K562 (cell line): ENCODE measurements at regions not wholly inside any gene's neighbourhood (a gene's known extent, or its start where the extent isn't known, plus 50 kb on each side); places are given as distances from the start of the nearest gene placed in this dataset.

Experiments
- ATAC-seq: fragments of 200-7000 bp; cut with Tn5 transposase; 3 replicates; pipeline ENCODE4 v1.9.1; 2020; ENCODE audit warnings: moderate library complexity
- BruUV-seq: library from RNA; stranded (reverse); fragments of 400-500 nt; replicated peaks from 2 replicates; lab custom pipeline; 2021; lab: Mats Ljungman, UMichigan
- CTCF ChIA-PET: fragments of 300-600 bp; formaldehyde crosslinking; extraction: SDS; loops from one replicate; lab custom pipeline; 2021; ENCODE audit warnings: low intra/inter-chr PET ratio; lab: Yijun Ruan, JAX
- POLR2A ChIA-PET: fragments of 300-600, 350-650 bp; sonication (Branson Sonifier 250); formaldehyde crosslinking; extraction: SDS; loops from one replicate; lab custom pipeline; 2021; ENCODE audit warnings: antibody characterized with exemption, inconsistent platforms; lab: Yijun Ruan, JAX
- DNase-seq, 4 experiments: peaks; one replicate each; pipeline versions ENCODE4 v3.0.0 to v3.0.0-alpha.2; 2011 to 2018; ENCODE audit warnings: low spot score in 3 of 4, mixed read lengths in 3 of 4; ENCODE audit errors: extremely low read depth in 1 of 4
- FAIRE-seq: peaks from 2 replicates; lab custom pipeline; 2011; peaks lifted over from hg19 to GRCh38; lab: Jason Lieb, UNC
- H2AFZ ChIP-seq: 2 replicates; pipeline ENCODE4 v1.6.0; 2011; ENCODE audit warnings: low read depth, low read length, control low read depth, inconsistent platforms
- H3K27ac ChIP-seq: fragments of 200-600 bp; 3 replicates; pipeline ENCODE4 v1.8.0; 2011; ENCODE audit warnings: low read depth, mild to moderate bottlenecking, control low read depth, inconsistent platforms, low read length, moderate library complexity, mixed read lengths; ENCODE audit errors: extremely low read depth
- H3K27me3 ChIP-seq, 2 experiments: fragments of 300-600 bp in 1 of 2; 2 replicates in 1 of 2; 3 replicates in 1 of 2; pipeline versions ENCODE4 v1.6.0 to v1.8.0; 2011; ENCODE audit warnings: inconsistent platforms in 2 of 2, low read length in 2 of 2, mild to moderate bottlenecking in 1 of 2, mixed read lengths in 1 of 2, moderate library complexity in 1 of 2; ENCODE audit not compliant: control insufficient read depth in 2 of 2, insufficient read depth in 2 of 2
- H3K36me3 ChIP-seq: fragments of 300-600 bp; 3 replicates; pipeline ENCODE4 v1.8.0; 2011; ENCODE audit warnings: mild to moderate bottlenecking, low read length, inconsistent platforms; ENCODE audit not compliant: control insufficient read depth, insufficient read depth
- H3K4me1 ChIP-seq, 2 experiments: fragments of 200-600 bp in 1 of 2; replicated peaks in 1 of 2; 2 replicates in 1 of 2; 3 replicates in 1 of 2; pipeline versions ENCODE4 v1.5.1 to v1.8.0; 2011; ENCODE audit warnings: inconsistent platforms in 2 of 2, low read length in 2 of 2, mild to moderate bottlenecking in 1 of 2, mixed read lengths in 1 of 2, moderate library complexity in 1 of 2; ENCODE audit not compliant: control insufficient read depth in 2 of 2, insufficient read depth in 2 of 2
- H3K4me2 ChIP-seq: 2 replicates; pipeline ENCODE4 v1.6.1; 2011; ENCODE audit warnings: low read length, control low read depth, inconsistent platforms, mixed read lengths; ENCODE audit not compliant: insufficient read depth
- H3K4me3 ChIP-seq: fragments of 200-600 bp; sonication (generic), shearing (Covaris generic); 2 replicates; pipeline ENCODE4 v1.5.1; 2016; ENCODE audit warnings: control low read depth, inconsistent platforms
- H3K79me2 ChIP-seq: fragments of 200-600 bp; 3 replicates; pipeline ENCODE4 v1.8.0; 2011; ENCODE audit warnings: low read length, inconsistent platforms; ENCODE audit not compliant: control insufficient read depth, insufficient read depth
- H3K9ac ChIP-seq, 2 experiments: 2 replicates each; pipeline versions ENCODE4 v1.6.0 to v1.6.1; 2011; ENCODE audit warnings: low read depth in 2 of 2, low read length in 2 of 2, control low read depth in 1 of 2, inconsistent platforms in 1 of 2, mild to moderate bottlenecking in 1 of 2, mixed read lengths in 1 of 2; ENCODE audit not compliant: insufficient read depth in 1 of 2
- H3K9me1 ChIP-seq: one replicate; pipeline ENCODE4 v1.6.0; 2011; ENCODE audit warnings: inconsistent platforms, mild to moderate bottlenecking, low read length, moderate library complexity; ENCODE audit not compliant: control insufficient read depth, insufficient read depth
- H3K9me3 ChIP-seq: replicated peaks from 2 replicates; pipeline ENCODE4 v1.5.1; 2011; ENCODE audit warnings: low read depth, low read length, inconsistent platforms; ENCODE audit not compliant: control insufficient read depth, insufficient read depth
- H4K20me1 ChIP-seq: replicated peaks from 2 replicates; pipeline ENCODE4 v1.6.1; 2011; ENCODE audit warnings: low read length, inconsistent platforms, mixed read lengths; ENCODE audit not compliant: control insufficient read depth, insufficient read depth
- ATF6 ChIP-seq: sonication (generic); formaldehyde crosslinking; IDR thresholded peaks from 2 replicates; pipeline ENCODE4 v1.4.0; 2020; ENCODE audit warnings: mild to moderate bottlenecking, missing genetic modification reagents
- BCOR ChIP-seq: fragments of 450-650 bp; IDR thresholded peaks from 2 replicates; pipeline ENCODE4 v1.6.1; 2016
- BHLHE40 ChIP-seq: IDR thresholded peaks from 2 replicates; pipeline ENCODE4 v1.6.1; 2011; ENCODE audit warnings: low read length, improper control_type of control experiment
- BMI1 ChIP-seq: fragments of 150-350 bp; IDR thresholded peaks from 2 replicates; pipeline ENCODE4 v1.6.1; 2014; ENCODE audit warnings: low read length
- EHMT2 ChIP-seq: fragments of 450-650 bp; IDR thresholded peaks from 2 replicates; pipeline ENCODE4 v1.6.1; 2018; ENCODE audit warnings: antibody characterized with exemption
- ERF ChIP-seq: fragments of 450-650 bp; formaldehyde crosslinking; IDR thresholded peaks from 2 replicates; pipeline ENCODE4 v1.4.0; 2020; ENCODE audit warnings: mild to moderate bottlenecking, mixed read lengths
- KLF6 ChIP-seq: fragments of 250-450 bp; sonication (Bioruptor Pico); IDR thresholded peaks from 2 replicates; pipeline ENCODE4 v1.4.0; 2020; ENCODE audit warnings: mild to moderate bottlenecking, moderate library complexity, borderline replicate concordance
- NFXL1 ChIP-seq: fragments of 450-650 bp; formaldehyde crosslinking; IDR thresholded peaks from 2 replicates; pipeline ENCODE4 v1.4.0; 2021; ENCODE audit warnings: mild to moderate bottlenecking
- POLR2A ChIP-seq: fragments of 450-650 bp; conservative IDR thresholded peaks from 2 replicates; pipeline ENCODE4 v1.6.1; 2016
- RBBP5 ChIP-seq: fragments of 200-600 bp; sonication (generic); IDR thresholded peaks from 2 replicates; pipeline ENCODE4 v1.6.1; 2012; ENCODE audit warnings: borderline replicate concordance, mild to moderate bottlenecking, low read length, control low read depth, inconsistent platforms; ENCODE audit not compliant: insufficient read depth, poor library complexity, severe bottlenecking
- RBFOX2 ChIP-seq: fragments of 200-400 bp; formaldehyde crosslinking; IDR thresholded peaks from 2 replicates; pipeline ENCODE4 v1.6.1; 2017; ENCODE audit warnings: low read depth, mild to moderate bottlenecking, low read length, moderate library complexity
- TCF7 ChIP-seq: sonication (generic); IDR thresholded peaks from 2 replicates; pipeline ENCODE4 v1.6.1; 2016; ENCODE audit warnings: antibody characterized with exemption, borderline replicate concordance
- THRB ChIP-seq: fragments of 450-650 bp; formaldehyde crosslinking; conservative IDR thresholded peaks from 2 replicates; pipeline ENCODE4 v1.4.0; 2022; ENCODE audit warnings: mild to moderate bottlenecking, missing genetic modification characterization
- U2AF1 ChIP-seq: fragments of 200-400 bp; formaldehyde crosslinking; optimal IDR thresholded peaks from 2 replicates; pipeline ENCODE3; 2017; ENCODE audit warnings: mild to moderate bottlenecking, low read depth, low read length, moderate library complexity
- ZNF143 ChIP-seq: sonication (generic); formaldehyde crosslinking; IDR thresholded peaks from 2 replicates; pipeline ENCODE4 v1.9.0; 2022; ENCODE audit warnings: mild to moderate bottlenecking, missing genetic modification reagents
- ZNF165 ChIP-seq: fragments of 250-450 bp; sonication (Bioruptor Pico); IDR thresholded peaks from 2 replicates; pipeline ENCODE4 v1.4.0; 2020; ENCODE audit warnings: borderline replicate concordance
- ZNF197 ChIP-seq: fragments of 200-800 bp; sonication (Bioruptor generic); IDR thresholded peaks from 2 replicates; pipeline ENCODE4 v1.6.1; 2016; ENCODE audit warnings: low read depth, missing genetic modification characterization, missing compliant biosample characterization
- ZNF717 ChIP-seq: fragments of 250-450 bp; sonication (Bioruptor Pico); IDR thresholded peaks from 2 replicates; pipeline ENCODE4 v1.5.0; 2021
- ZNF77 ChIP-seq: fragments of 250-450 bp; sonication (Bioruptor Pico); IDR thresholded peaks from 2 replicates; pipeline ENCODE4 v1.5.0; 2020
- WGBS: fragments of 100-300 bp; shearing (Covaris generic); methylation state at CpG from one replicate; pipeline ENCODE4 v1.1.6; 2016; ENCODE audit warnings: low coverage, mixed read lengths; ENCODE audit not compliant: insufficient coverage; ENCODE audit errors: missing lambda C conversion rate; 5-methylcytosine and 5-hydroxymethylcytosine counted together
- in situ Hi-C: fragments of 300-500 bp; cut with MboI; formaldehyde crosslinking; loops from 4 replicates; pipeline ENCODE4 v1.15.0; 2018; ENCODE audit warnings: inconsistent platforms, mixed read lengths
- intact Hi-C: fragments of 100-400 bp; cut with micrococcal nuclease; formaldehyde crosslinking; loops from 2 replicates; pipeline ENCODE4 v1.14.2; 2022

- no peak overlapping the region for H3K9ac ChIP-seq
- H3K4me1 ChIP-seq, result peaks cover 3 to 19% of the 10 kb centered on the region in 2 experiments; a peak in 2 of 5 replicates
- BruUV-seq, result no TSS peak
- intact Hi-C loops (no loop called here), in situ Hi-C loops (no loop called here)
- H3K36me3 ChIP-seq, result no peaks in the 10 kb centered on the region
- H3K4me2 ChIP-seq, result no peak overlapping the region
- CTCF ChIA-PET, result no interaction called here
- DNase-seq (no peak), FAIRE-seq (no peak), ATAC-seq (0 out of 3 replicates have a peak, but pooled peaks have one; percentile 11)
- H4K20me1 ChIP-seq, result no peaks in the 10 kb centered on the region
- H3K79me2 ChIP-seq, result no peaks in the 10 kb centered on the region
- WGBS, result 51% methylated on average over 6 of the region's 6 CpGs
- H3K9me3 ChIP-seq, result no peaks in the 10 kb centered on the region
- H2AFZ ChIP-seq, result peak overlapping the region; percentile 34
- H3K27me3 ChIP-seq, result no peaks in the 10 kb centered on the region
- H3K4me3 ChIP-seq, result no peak overlapping the region
- no peak overlapping the region for H3K27ac ChIP-seq
- no peaks in the 10 kb centered on the region for H3K9me1 ChIP-seq
- POLR2A ChIA-PET, result no interaction called here
- TF ChIP-seq TCF7 (no peak), ZNF197 (CRISPR knock-in tag) (no peak), BCOR (no peak), RBFOX2 (no peak), KLF6 (no peak), ERF (CRISPR knock-in tag) (no peak), THRB (CRISPR knock-in tag) (no peak), ZNF77 (no peak), NFXL1 (CRISPR knock-in tag) (no peak), BMI1 (no peak), ATF6 (no peak), ZNF143 (CRISPR knock-in tag) (no peak), POLR2A (no peak), EHMT2 (no peak), ZNF165 (CRISPR knock-in tag) (no peak), ZNF717 (CRISPR knock-in tag) (no peak), RBBP5 (no peak), BHLHE40 (no peak), U2AF1 (no peak)
Observed at GRCh38 chr6:118744261-118744941, 93.0 kb upstream of the CEP85L start.
